ENCODE measurements at regions not wholly inside any gene's neighbourhood (a gene's known extent, or its start where the extent isn't known, plus 50 kb on each side); places are given as distances from the start of the nearest gene placed in this dataset.
"Not testable (repeated sequence)": the region's sequence is repeated elsewhere in the genome, so short reads cannot be mapped to it uniquely, and the experiment has no call there.

- DNase-seq = no peak
These were observed 105.2 kb downstream of the OR2B2 start for GRCh38 chr6:27806981-27807440.

DNA sequence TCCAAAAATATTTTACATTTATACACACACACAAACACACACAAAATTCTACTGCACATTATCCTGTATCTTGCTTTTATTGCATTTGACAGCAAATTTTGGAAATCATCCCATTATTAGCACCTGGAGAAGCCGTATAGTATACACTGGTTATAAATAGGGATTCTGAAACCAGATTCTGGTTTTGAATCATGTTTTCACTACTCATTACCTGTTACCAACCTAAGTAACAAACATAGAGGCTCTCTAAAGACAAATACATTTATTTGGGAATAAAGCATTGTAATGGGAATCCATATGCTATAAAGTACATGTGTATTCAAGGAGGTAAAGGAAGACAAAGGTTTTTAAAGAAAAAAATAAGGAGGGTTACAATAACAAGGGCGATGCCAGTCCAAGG is 106.8 kb downstream of the OR2B2 start:
- no peak for DNase-seq

GRCh38 chr6:27804851-27805250 is 107.3 kb downstream of the OR2B2 start:
- no peak for DNase-seq

GRCh38 chr6:27800731-27801373 is 111.3 kb downstream of the OR2B2 start:
- DNase-seq = no peak

DNA sequence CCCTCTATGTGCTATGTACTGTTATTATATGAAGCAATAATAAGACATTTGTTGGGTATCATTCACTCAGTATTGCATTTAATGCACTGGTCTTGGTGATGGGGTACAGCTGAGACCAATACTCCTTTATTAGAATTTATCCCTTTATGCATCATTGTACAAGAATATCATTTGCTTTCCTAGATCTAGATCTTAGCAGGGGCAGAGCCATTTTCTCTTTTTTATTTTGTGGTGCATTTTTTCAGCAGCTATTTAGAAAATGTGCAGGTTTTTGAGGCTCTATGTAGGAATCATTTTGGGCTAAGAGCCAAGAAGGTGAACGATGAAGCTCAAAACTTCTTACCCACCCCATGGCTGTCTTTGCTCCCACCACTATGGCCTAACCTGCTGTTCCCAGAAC is 114.2 kb downstream of the OR2B2 start:
- no peak for DNase-seq

GRCh38 chr6:27796736-27797481 is 115.3 kb downstream of the OR2B2 start:
- DNase-seq = not testable (repeated sequence)

- DNase-seq = peak; percentile 94
These were observed 116.3 kb downstream of the OR2B2 start for GRCh38 chr6:27795697-27796494.

DNA sequence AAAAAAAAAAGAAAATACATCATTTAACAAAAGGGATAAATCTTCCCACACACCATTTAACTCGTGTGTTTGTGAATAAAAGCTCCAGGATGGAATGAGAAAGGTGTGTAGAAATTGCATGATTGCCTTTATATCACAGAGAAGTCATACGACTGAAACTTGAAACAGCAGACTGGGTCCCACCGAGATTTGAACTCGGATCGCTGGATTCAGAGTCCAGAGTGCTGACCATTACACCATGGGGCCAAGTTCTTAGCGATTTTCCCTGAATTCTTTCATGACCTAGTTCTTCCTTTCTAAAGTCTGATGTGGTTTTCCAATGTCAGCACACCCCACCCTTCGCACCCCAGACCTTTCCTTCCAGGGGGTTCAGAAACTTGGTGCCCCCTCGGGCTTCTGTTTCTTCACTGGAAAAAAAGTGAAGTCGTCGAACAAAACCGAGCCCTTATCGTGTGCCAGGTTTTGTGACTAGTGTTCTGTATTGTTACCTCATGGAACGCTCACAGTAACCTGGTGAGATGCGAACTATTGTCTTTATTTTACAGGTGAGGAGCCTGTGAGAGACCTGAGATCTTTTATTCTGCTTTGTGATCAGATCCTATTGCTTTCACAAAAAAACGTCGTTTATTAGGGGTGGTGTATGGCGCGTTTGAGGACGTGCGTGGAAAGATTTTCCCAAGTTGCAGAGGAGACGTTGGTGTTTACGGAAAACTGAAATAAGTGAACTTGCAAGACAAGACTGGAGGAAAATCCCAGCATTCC is 120.8 kb downstream of the OR2B2 start:
- DNase-seq = peak; percentile 81

GRCh38 chr6:27788376-27788775 is 123.8 kb downstream of the OR2B2 start:
- DNase-seq = not testable (repeated sequence)

- no peak for DNase-seq
These were observed 126.1 kb downstream of the OR2B2 start for GRCh38 chr6:27786048-27786447.

GRCh38 chr6:27785294-27785693 is 126.9 kb downstream of the OR2B2 start:
- no peak for DNase-seq

GRCh38 chr6:27782748-27783147 is 129.4 kb downstream of the OR2B2 start:
- DNase-seq = no peak

GRCh38 chr6:27778625-27779417 is 133.4 kb downstream of the OR2B2 start:
- no peak for DNase-seq

DNA sequence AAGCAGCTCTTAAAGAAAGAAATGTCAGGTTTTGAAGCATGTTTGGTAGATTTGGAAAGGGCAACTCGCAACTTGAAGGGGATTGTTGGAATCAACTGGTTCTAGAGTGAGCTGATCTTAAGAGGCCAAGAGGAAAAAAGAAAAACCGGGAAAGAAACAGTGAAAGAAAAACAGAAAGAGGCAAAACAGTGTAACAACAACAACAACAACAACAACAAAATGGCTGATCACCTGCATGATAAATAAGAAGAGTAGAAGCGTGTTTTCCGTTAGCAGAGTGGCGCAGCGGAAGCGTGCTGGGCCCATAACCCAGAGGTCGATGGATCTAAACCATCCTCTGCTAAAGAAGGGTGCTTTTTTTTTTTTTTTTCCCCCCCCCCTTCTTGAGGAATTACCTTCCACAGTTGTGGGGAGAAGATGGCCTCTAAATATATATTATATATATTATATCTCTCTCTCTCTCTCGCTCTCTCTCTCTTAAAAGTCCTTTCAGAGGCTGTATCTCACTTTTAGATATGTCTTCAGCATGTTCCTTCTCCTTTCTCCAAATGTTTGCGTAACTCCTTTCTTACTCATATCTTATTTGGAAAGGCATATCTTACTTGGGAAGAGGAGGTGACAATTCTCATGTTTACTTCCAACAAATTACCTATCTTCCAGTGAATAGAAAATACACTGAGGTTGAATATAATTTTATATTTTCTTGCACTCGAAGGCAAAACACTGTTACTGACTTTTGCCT is 134.4 kb downstream of the OR2B2 start:
- DNase-seq = no peak

GRCh38 chr6:27777126-27777525 is 135.1 kb downstream of the OR2B2 start:
- no peak for DNase-seq

DNA sequence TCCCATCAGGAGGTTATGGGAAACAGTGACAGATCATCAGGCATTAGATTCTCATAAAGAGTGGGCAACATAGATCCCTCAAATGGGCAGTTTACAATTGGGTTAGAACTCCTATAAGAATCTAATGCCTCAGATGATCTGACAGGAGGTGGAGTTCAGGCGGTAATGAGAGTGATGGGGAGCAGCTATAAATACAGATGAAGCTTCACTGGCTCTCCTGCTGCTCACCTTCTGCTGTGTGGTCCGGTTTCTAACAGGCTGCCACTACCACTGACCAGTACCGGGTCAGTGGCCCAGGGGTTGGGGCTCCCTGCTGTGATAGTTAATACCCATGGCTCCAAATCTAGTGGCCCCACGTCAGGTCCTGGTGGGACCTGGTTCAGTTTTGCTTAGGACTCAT is 135.7 kb downstream of the OR2B2 start:
- DNase-seq = no peak

DNA sequence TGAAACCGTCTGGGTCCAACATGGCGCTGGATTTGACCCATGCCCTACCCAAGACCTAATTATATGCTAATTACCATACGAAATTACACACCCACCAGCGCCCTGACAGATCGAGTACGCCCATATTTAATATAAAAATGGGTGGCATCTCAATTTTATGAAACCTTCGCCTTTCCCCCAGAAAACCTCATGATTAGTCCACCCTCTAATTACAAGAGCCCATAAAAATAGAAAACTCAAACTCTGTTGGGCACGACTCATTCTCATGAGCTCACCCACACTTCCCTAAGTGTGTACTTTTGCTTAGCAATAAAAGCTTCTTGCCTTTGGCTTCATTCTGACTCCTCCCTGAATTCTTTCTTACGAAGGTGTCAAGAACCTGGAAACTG is 136.4 kb downstream of the OR2B2 start:
- DNase-seq = no peak

- not testable (repeated sequence) for DNase-seq
These were observed 136.9 kb downstream of the OR2B2 start for GRCh38 chr6:27775138-27775795.

GRCh38 chr6:27774264-27774600 is 138.0 kb downstream of the OR2B2 start:
- DNase-seq = not testable (repeated sequence)

Measured in left kidney (tissue), 1 donor.